ENCODE measurements at regions not wholly inside any gene's neighbourhood (a gene's known extent, or its start where the extent isn't known, plus 50 kb on each side); places are given as distances from the start of the nearest gene placed in this dataset.
A peak's percentile ranks its signal among the peaks of the same experiment; 100 is the strongest.
"Not testable (repeated sequence)": the region's sequence is repeated elsewhere in the genome, so short reads cannot be mapped to it uniquely, and the experiment has no call there.

DNA sequence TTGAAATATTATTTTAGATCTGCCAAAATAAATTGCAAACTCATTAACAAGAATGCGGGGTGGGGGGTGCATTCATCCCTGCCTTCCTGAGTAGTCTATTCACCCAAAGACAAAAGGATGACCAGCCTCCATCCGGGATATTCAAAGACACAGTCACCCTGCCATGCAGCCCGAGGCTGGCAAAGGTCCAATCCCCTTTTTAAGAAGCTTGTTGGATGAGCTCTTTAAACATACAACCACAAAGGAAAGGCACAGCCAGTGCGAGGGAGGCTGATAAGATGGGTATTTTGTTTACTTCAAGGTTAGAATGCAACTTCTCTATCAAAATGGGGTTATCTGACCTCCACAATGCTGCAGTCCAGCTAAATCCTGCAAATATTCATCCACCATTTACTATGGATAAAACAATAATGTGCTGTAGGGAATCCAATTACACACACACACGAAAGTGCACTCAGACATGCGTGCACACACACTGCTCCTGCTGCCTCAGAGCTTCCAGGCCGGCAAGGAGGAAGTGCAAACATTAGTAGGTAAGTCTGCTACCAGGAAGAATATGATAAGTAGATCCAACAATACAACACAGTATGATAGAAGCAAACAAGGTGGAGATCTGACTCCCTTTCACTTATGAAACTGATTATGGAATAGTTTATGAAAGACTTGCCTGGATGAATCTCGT, 133.6 kb downstream of the CCDC74A start:
- not testable (repeated sequence) for DNase-seq (ENCODE audit: low spot score); ATAC-seq
- intact Hi-C loops (cut with DNase I): loop anchor here (10.0 kb wide), 1 partner anchor 1084 kb away; no protein-coding TSS in a partner anchor

DNA sequence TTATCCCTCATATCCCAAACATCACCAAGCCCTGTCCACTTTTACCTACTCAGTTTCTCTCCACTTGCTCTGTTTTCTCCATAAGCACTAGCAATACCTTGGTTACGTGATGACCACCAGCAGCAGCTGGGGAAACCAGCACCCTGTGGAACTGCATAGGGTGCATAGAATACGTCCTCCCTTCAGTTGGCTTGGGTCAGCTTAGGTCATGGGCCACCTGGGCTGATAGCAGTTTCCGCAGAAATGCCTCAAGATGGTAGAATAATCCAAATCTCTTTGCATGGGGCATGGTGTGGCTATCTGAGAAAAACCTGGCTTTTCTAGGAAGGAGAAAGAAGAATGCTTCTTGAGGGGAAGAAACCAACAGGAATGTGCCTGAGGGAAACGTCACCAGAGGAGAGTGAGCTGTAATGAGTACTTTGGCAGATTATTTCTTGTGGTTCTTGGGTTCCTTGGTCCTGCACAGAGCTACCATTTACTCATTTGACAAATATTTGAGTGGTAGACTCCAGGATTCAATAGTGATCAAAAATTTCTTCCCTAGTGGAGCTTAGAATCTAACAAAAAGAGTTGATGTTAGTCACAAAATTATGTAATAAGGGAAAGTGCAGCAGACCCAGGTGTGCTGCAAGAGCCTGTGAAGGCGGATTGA, 134.3 kb downstream of the CCDC74A start:
- intact Hi-C loops (cut with DNase I): loop anchor here (10.0 kb wide), 1 partner anchor 1083 kb away; no protein-coding TSS in a partner anchor
- DNase-seq (ENCODE audit: low spot score); ATAC-seq: not testable (repeated sequence)

DNA sequence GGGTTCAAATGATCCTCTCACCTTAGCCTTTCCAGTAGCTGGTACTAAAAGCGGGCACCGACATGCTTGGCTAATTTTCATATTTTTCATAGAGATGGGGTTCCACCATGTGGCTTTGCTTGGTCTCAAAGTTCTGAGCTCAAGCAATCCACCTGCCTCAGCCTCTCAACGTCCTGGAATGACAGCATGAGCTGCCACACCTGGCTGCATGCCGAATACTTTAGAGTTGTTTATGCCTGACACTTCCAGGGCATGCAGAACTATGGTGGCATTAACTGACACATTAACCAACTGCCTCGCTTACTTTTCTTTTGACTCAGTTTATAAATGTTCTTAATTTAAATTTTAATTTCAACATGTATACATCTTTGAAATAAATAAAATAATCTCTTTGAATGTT, 135.8 kb downstream of the CCDC74A start:
- not testable (repeated sequence) for ATAC-seq; DNase-seq (ENCODE audit: low spot score)
- intact Hi-C loops (cut with DNase I): loop anchor here (10.0 kb wide), 1 partner anchor 1081 kb away; no protein-coding TSS in a partner anchor

DNA sequence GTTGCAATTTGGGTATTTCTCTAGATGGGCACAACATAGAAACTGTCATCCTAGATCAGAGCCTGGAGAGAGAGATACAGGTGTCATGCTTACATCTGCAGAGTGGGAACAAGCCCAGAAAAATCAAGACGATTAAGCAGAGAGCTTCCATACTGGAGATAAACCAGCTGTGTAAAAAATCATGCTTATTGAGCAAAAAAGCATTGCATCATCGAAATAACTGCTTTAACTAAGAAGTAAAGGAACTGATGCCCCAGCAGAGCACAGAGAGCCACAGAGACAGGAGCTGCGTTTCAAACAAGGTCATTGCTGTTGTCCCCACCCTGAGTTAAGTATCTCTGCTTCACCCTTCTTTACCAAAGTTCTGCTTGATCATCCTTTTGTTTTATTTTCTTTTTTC, 138.0 kb downstream of the CCDC74A start:
- intact Hi-C loops (cut with DNase I): loop anchor here (10.0 kb wide), 1 partner anchor 1079 kb away; no protein-coding TSS in a partner anchor
- ATAC-seq; DNase-seq (ENCODE audit: low spot score): not testable (repeated sequence)

DNA sequence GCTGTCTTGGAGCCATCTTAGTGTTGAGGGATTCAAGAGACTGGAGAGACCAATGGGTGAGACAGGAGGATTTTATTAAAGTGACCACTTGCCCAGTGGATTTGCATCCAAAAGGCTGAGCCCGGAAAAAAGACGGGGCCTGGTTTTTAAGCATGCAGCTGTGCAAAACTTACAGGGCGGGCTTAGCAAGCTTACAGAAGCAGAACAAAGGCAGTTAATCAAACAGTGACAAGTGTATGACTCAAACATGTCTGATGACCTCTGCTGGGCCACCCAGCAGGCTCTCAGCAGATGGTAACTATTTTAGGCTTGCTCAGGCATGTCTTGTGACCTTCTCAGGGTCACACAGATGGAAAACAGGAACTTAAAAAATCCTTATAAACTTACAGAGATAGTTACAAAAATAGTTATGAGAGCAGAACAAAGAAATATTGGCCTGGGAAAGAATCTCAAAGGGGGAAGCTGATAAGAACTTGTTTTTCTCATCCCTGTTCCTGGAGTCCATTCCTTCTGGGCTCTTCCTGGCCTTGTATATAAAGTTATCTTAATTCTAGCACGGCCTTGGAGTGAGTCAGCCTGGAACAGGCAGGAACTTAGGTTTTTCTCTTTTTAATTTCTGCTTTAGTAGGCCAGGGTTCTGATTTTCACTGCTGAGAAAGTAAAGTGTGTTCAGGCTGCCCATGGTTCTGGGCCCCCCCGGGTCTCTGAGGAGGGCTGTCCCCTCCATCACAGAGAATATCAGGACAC, 141.3 kb downstream of the CCDC74A start:
- intact Hi-C loops (cut with DNase I): loop anchor here (10.0 kb wide), 1 partner anchor 1076 kb away; no protein-coding TSS in a partner anchor
- ATAC-seq; DNase-seq (ENCODE audit: low spot score): not testable (repeated sequence)

DNA sequence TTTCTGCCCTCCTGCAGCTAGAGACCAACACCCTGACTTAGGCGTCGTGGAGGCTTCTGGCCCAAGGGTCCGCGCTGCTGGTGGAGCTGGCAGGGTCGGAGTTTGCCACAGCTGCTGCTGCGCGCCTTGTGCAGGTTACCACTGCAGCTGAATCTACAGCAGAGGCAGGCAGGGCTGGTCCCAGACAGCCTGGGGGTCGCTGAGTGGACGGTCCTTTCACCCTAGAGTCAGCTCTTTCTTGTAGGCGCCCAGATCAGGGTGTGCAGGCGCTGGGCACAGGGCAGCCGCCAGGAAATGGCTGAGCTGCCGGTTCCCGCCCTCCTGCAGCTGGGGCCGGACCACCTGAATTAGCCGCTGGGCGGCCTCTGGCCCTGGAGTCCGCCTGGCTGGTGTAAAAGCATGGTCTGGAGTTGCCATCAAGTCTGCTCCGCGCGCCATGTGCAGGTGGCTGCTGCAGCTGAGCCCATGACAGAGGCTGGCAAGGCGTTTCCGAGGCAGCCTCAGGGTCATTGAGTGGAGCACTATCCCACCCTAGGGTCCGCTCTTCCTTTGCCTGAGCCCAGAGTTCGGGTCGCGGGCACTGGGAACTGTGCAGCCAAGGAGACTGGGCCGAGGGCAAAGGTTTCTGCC, 144.3 kb downstream of the CCDC74A start:
- intact Hi-C loops (cut with DNase I): not testable (repeated sequence)

DNA sequence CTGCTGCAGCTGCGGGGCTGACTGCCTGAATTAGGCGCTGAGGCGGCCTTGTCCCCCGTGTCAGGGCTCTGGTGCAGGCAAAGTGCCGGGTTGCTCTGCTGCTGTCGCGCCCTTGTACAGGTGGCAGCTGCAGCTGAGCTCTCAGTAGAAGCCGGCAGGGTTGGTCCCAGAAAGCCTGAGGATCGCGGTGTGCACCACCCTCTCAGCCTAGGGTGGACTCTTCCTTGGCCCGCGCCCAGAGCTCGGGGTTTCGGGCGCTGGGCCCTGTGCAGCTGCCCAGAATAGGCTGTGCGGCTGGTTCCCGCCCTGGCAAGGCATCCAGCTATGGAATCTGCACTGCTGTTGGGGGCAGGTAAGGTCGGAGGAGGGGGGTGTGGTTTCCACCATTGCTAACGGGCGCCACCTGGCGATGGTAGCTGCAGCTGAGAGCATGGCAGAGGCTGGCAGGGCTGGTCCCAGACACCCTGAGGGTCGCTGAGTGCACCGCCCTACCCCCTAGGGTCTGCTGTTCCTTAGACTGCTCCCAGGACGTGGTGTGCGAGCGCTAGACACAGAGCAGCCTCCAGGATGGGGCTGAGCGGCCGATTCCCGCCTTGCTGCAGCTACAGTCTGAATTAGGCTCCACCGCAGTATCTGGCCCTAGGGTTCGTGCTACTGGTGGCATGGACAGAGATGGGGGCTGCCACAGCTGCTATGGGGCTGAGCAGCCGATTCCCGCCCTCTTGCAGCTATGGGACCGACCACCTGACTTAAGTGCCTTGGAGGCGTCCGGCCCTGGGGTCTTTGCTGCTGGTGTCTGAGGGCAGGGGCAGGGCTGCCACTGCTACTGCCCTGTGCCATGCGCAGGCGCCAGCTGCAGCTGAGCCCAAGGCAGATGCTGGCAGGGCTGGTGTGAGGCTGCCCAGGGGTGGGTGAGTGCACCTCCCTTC, 145.0 kb downstream of the CCDC74A start:
- peak; percentile 70 for DNase-seq (ENCODE audit: low spot score)
- ATAC-seq: peak; percentile 96
- intact Hi-C loops (cut with DNase I): not testable (repeated sequence)

More for the DNA sequence above, 144.3 kb downstream of the CCDC74A start:
- not testable (repeated sequence) for ATAC-seq; DNase-seq (ENCODE audit: low spot score)

DNA sequence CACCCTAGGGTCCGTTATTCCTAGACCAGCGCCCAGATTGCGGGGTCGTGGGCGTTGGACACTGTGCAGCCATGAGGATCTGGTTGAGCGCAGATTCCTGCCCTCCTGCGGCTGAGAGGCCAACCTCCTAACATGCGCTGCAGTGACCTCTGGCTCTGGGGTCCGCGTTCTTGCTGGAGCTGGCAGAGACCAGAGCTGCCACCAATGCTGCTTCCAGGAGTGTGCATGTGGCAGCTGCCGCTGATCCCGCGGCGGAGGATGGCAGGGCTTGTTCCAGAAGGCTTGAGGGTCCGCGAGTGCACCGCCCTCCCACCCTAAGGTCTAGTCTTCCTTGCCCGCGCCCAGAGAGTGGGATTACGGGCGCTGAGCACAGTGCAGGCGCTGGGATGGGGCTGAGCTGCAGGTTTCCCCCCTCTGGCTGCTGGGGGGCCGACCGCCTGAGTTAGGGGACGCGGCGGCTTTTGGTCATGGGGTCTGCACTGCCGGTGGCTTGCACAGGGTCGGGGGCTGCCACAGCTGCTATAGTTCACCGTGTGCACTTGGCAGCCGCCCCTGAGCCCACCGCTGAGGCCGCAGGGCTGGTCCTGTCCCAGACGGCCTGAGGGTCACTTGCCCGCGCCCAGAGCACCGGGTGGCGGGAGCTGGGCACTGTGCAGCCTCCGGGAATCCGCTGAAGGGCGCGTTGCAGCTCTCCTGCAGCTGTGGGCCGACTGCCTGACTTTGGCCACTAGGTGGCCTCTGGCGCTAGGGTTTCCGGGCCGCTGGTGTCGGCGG, 145.9 kb downstream of the CCDC74A start:
- DNase-seq (ENCODE audit: low spot score) (peak; percentile 89), ATAC-seq (peak; percentile 98)
- intact Hi-C loops (cut with DNase I): no loop called here

DNA sequence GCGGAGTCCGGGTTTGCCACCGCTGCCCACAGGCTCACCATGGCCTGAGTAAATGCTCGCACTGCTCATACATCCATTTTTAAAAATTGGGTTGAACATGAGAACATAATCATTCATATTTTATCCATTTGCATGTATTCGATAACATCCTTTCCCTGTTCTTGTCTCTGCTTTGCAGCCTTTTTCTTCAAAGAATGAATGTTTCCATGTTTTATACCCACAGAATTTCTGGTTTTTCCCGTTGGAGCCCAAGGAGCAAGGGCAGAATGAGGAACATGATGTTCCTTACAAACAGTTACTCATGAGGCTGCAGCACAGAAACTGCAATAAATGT, 146.5 kb downstream of the CCDC74A start:
- intact Hi-C loops (cut with DNase I): no loop called here
- ATAC-seq (no peak), DNase-seq (ENCODE audit: low spot score) (no peak)

DNA sequence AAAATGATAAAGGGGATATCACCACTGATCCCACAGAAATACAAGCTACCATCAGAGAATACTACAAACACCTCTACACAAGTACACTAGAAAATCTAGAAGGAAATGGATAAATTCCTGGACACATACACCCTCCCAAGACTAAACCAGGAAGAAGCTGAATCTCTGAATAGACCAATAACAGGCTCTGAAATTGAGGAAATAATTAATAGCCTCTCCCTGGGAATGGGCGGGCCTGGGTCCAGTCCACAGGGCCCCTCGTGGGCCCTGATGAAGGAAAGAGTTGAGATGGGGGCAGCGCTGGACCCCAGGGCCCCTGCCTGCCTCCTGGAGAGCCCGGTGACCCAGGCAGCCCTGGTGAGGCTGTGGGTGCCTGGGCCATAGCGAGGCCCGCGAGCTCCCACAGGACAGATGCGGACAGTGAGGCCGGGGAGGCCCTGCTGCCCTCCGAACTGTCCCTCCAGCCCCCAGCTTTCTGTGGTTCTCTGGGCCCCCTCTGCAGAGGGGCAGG, 154.0 kb downstream of the CCDC74A start:
- ATAC-seq: peak; percentile 73
- intact Hi-C loops (cut with DNase I); DNase-seq (ENCODE audit: low spot score): not testable (repeated sequence)

DNA sequence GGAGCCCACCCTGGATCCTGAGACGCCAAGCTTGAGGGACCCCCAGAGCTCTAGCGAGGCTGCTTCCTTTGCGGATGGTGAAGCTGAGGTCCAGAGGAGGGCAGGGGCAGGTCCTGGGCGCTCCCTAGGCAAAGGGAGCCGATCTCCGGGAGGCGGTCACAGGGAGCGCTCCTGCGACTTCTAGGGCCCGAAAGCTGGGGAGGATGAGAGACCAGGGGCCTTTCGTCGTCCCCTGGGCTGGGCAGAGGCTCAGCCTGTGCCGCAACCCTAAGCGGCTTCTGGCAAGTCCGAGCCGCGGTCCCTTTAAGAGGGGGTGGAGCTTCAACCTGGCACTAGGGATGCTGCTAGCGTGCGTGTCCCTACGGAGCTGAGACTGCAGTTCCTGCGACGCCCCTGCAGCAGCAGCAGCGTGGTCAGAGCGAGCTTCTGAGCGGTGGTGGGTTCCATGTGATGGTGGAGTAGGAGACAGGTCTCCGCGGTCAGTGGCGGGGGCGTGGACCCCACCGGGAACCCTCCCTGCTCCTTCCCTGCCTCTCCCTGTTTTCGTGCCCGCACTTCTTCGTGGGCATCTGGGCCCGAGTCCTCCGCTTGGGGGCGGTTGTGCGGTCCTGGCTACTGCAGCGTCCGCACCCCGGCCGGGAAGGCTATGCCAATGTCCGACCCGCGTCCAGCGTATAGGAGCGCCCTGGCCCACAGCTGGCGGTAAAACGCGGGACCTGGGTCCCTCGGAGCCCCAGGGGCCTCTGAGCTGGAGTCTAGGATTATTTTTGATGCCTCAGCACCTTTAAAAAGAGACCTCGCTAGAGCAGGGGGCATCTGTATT, 154.6 kb downstream of the CCDC74A start:
- DNase-seq (ENCODE audit: low spot score) (peak; percentile 90), ATAC-seq (peak; percentile 99)
- intact Hi-C loops (cut with DNase I): no loop called here

DNA sequence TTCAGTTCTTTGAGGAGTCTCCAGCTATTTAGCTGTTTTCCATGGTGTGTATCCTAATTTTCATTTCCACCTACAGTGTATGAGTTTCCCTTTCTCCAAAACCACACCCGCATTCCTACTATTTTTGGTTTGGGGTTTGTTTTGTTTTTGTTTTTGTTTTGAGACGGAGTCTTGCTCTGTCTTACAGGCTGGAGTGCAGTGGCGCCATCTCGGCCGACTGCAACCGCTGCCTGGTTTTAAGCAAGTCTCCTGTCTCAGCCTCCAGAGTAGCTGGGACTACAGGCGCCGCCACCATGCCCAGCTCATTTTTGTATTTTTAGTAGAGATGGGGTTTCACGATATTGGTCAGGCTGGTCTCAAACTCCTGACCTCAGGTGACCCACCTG, 155.2 kb downstream of the CCDC74A start:
- intact Hi-C loops (cut with DNase I); DNase-seq (ENCODE audit: low spot score): not testable (repeated sequence)
- peak; percentile 65 for ATAC-seq

DNA sequence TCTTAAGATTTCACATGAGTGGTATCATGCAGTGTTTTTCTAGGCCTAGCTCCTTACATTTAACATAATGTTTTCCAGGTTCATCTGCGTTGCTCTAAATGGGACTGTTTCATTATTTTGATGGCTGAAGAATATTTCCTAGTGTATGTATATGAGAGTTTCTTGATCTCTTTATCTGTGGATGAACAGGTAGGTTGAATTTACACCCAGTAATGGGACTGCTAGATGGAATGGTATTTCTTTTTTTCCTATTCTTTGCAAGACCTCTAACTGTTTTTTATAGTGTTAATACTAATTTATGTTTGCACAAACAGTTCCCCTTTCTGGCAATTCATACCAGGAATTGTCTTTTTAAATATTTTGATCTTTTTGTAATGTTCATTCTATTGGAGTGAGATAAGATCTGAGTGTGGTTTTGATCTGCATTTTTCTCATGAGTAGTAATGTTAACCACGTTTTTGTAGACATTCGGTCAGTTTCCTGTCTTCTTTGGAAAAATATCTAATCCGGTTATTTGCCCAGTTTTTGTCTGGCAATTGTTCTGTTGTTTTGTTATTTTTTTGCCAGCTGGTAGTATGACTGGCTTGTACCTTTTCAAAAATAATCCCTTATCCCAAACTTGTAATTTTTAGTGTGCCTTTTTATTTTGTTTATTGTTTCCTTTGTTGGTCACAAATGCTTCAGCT, 157.1 kb downstream of the CCDC74A start:
- intact Hi-C loops (cut with DNase I); DNase-seq (ENCODE audit: low spot score); ATAC-seq: not testable (repeated sequence)

DNA sequence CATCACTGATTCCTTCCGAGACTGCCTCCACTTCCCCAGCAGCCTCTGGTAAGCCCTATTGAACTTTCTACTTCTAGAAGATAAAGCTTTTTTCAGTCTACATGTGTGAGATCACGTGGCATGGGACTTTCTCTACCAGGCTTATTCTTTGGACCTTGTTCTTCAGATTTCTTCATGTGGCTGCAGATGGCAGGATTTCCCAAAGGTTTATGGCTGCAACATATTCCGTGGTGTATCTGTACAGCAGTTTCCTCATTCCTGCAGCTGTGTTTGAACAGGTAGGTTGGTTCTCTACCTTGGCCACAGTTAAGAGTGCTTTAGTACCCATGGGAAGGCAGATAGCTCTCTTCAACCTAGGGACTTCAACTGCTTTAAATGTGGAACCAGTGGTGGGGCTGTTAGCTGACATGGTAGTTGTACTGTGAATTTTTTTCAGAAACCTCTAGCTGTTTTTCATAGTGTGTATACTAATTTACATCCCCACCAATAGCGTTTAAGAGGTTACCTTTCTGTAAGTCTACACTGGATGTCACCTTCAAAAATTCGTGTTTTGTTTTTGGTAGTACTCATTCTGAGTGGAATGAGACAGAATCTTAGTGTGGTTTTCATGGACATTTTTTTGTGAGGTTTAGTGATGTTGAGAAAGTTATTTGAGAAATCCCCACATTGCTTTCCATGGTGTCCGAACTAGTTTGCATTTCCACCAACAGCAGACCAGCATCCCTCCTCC, 158.6 kb downstream of the CCDC74A start:
- DNase-seq (ENCODE audit: low spot score); intact Hi-C loops (cut with DNase I); ATAC-seq: not testable (repeated sequence)

DNA sequence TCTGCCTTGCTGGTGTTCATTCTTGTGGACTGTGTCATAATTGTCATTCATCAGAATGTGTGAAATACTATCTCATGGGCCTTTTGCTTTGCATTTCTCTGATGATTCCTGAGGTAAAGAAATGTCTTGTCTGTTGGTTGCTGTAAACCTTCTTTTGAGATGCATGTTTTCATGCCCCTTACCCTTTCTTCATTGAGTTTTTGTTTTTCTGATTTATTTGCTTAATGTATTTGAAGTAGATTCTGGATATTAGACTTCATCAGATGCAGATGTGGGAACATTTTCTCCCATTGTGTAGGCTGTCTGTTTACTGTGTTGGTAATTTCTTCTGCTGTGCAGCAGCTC, 159.2 kb downstream of the CCDC74A start:
- intact Hi-C loops (cut with DNase I); DNase-seq (ENCODE audit: low spot score); ATAC-seq: not testable (repeated sequence)
